Hepatocyte (in vitro differentiated cells): ENCODE measurements at regions not wholly inside any gene's neighbourhood (a gene's known extent, or its start where the extent isn't known, plus 50 kb on each side); places are given as distances from the start of the nearest gene placed in this dataset.

ENCODE experiments used
- EZH2 ChIP-seq: fragments of 200-600 bp; sonication (generic); IDR thresholded peaks from 2 replicates; pipeline ENCODE4 v1.6.1; 2016; ENCODE audit warnings: antibody characterized with exemption, mild to moderate bottlenecking, borderline replicate concordance
- EZH2phosphoT487 ChIP-seq: fragments of 200-600 bp; sonication (generic); IDR thresholded peaks from one replicate; pipeline ENCODE4 v1.6.1; 2018; ENCODE audit warnings: antibody characterized with exemption, mild to moderate bottlenecking, low read depth, moderate library complexity; ENCODE audit not compliant: unreplicated experiment, severe bottlenecking
- TF ChIP-seq, protein P1 (sequence below): fragments of 200-600 bp; sonication (generic); IDR thresholded peaks from 2 replicates; pipeline ENCODE4 v1.5.1; 2016; ENCODE audit warnings: antibody characterized with exemption, mild to moderate bottlenecking; ENCODE audit not compliant: poor library complexity

DNA sequence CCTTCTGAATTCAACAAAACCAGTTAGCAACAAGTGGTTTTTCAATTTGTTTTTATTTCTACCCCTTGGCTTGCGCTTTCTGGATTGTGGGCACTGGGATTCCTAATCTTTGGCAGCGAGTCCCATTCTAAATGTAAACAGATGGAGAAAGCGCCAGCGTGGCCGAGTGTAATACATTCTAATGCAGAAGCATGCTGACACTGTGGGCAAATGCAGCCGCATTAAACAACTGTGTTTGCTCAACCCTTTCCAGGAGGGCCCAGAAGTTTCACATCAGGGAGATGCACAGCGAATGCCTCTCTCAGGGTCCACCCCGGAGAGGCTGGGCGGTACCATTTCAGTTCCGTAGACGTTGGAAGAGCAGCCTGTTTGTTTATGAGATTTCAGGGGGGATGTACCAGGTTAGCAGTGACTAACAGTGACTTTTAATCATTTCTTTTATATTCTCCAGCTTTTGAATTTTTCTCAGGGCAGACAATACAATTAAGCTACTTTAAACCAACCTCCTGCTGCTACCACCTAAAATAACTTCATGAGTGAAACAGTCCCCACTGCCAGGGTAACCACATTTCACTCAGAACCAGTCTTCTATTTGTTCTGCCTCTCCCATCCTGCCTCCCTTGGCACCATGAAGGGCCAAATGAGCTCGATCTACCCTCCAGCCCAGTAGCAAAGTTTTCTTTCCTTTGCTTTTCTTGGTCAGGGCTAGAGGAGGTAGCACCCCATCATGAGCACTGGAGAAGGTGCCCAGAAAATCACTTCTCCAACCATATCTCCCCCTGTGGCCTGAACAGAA, 164.2 kb upstream of the ITGB1 start:
- TF ChIP-seq, protein P1, sequence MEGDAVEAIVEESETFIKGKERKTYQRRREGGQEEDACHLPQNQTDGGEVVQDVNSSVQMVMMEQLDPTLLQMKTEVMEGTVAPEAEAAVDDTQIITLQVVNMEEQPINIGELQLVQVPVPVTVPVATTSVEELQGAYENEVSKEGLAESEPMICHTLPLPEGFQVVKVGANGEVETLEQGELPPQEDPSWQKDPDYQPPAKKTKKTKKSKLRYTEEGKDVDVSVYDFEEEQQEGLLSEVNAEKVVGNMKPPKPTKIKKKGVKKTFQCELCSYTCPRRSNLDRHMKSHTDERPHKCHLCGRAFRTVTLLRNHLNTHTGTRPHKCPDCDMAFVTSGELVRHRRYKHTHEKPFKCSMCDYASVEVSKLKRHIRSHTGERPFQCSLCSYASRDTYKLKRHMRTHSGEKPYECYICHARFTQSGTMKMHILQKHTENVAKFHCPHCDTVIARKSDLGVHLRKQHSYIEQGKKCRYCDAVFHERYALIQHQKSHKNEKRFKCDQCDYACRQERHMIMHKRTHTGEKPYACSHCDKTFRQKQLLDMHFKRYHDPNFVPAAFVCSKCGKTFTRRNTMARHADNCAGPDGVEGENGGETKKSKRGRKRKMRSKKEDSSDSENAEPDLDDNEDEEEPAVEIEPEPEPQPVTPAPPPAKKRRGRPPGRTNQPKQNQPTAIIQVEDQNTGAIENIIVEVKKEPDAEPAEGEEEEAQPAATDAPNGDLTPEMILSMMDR, result no peak
- TF ChIP-seq EZH2phosphoT487, result no peak
- TF ChIP-seq EZH2, result no peak
